IMR-90 (cell line): ENCODE measurements at regions not wholly inside any gene's neighbourhood (a gene's known extent, or its start where the extent isn't known, plus 50 kb on each side); places are given as distances from the start of the nearest gene placed in this dataset.
"Not testable (repeated sequence)": the region's sequence is repeated elsewhere in the genome, so short reads cannot be mapped to it uniquely, and the experiment has no call there.

Experiments used
- ATAC-seq: fragments of 200-7000 bp; cut with Tn5 transposase; 2 replicates; pipeline ENCODE4 v1.9.1; 2020; ENCODE audit warnings: low read depth, mild to moderate bottlenecking, moderate library complexity
- BruUV-seq: library from RNA; stranded (reverse); fragments of 400-500 nt; replicated peaks from 2 replicates; lab custom pipeline; 2021; lab: Mats Ljungman, UMichigan
- CTCF ChIA-PET: fragments of 300-600 bp; formaldehyde crosslinking; extraction: SDS; loops from one replicate; lab custom pipeline; 2021; ENCODE audit warnings: antibody characterized with exemption; lab: Yijun Ruan, JAX
- POLR2A ChIA-PET: fragments of 300-600 bp; sonication (Branson Sonifier 250); formaldehyde crosslinking; loops from one replicate; lab custom pipeline; 2022; ENCODE audit warnings: antibody characterized with exemption; ENCODE audit not compliant: unreplicated experiment; lab: Charles Lee
- DNase-seq: peaks from one replicate; pipeline ENCODE4 v3.0.0; 2013
- H2AFZ ChIP-seq: replicated peaks from 2 replicates; pipeline ENCODE3; 2013; ENCODE audit warnings: low read length, mild to moderate bottlenecking; ENCODE audit not compliant: poor library complexity
- H2AK5ac ChIP-seq: 2 replicates; pipeline ENCODE4 v1.6.1; 2013; ENCODE audit warnings: low read depth, low read length, inconsistent platforms
- H2AK9ac ChIP-seq: replicated peaks from 2 replicates; pipeline ENCODE3; 2013; ENCODE audit warnings: mild to moderate bottlenecking, low read depth, low read length, moderate library complexity; ENCODE audit not compliant: poor library complexity
- H2BK120ac ChIP-seq: 2 replicates; pipeline ENCODE4 v1.6.1; 2013; ENCODE audit warnings: low read depth, low read length, inconsistent platforms
- H2BK15ac ChIP-seq: 3 replicates; pipeline ENCODE4 v1.6.1; 2013; ENCODE audit warnings: low read depth, low read length, inconsistent platforms
- H2BK20ac ChIP-seq: 2 replicates; pipeline ENCODE4 v1.6.1; 2013; ENCODE audit warnings: low read depth, mild to moderate bottlenecking, inconsistent platforms, low read length, moderate library complexity
- H2BK5ac ChIP-seq: 2 replicates; pipeline ENCODE4 v1.6.1; 2013; ENCODE audit warnings: mild to moderate bottlenecking, low read depth, low read length, inconsistent platforms; ENCODE audit not compliant: poor library complexity, severe bottlenecking
- H3K14ac ChIP-seq: replicated peaks from 2 replicates; pipeline ENCODE4 v1.6.1; 2013; ENCODE audit warnings: low read depth, low read length, inconsistent platforms
- H3K18ac ChIP-seq: 2 replicates; pipeline ENCODE4 v1.6.1; 2013; ENCODE audit warnings: low read depth, low read length, control low read depth
- H3K23ac ChIP-seq: 2 replicates; pipeline ENCODE4 v1.6.1; 2013; ENCODE audit warnings: low read depth, low read length, inconsistent platforms
- H3K27ac ChIP-seq: 2 replicates; pipeline ENCODE4 v1.5.1; 2013; ENCODE audit warnings: mild to moderate bottlenecking, control low read depth, low read length; ENCODE audit not compliant: insufficient read depth
- H3K27me3 ChIP-seq: 2 replicates; pipeline ENCODE4 v1.6.1; 2013; ENCODE audit warnings: low read length; ENCODE audit not compliant: control insufficient read depth, insufficient read depth
- H3K36me3 ChIP-seq: 2 replicates; pipeline ENCODE4 v1.6.1; 2013; ENCODE audit warnings: low read length, mixed read lengths; ENCODE audit not compliant: control insufficient read depth, insufficient read depth
- H3K4ac ChIP-seq: 2 replicates; pipeline ENCODE4 v1.6.1; 2013; ENCODE audit warnings: low read depth, low read length, inconsistent platforms
- H3K4me1 ChIP-seq: 2 replicates; pipeline ENCODE4 v1.6.1; 2013; ENCODE audit warnings: low read length, mixed read lengths; ENCODE audit not compliant: control insufficient read depth, insufficient read depth
- H3K4me2 ChIP-seq: 2 replicates; pipeline ENCODE4 v1.6.1; 2013; ENCODE audit warnings: low read depth, mild to moderate bottlenecking, control low read depth, low read length, moderate library complexity
- H3K4me3 ChIP-seq: 2 replicates; pipeline ENCODE4 v1.5.1; 2013; ENCODE audit warnings: low read depth, mild to moderate bottlenecking, control low read depth, low read length, moderate library complexity; ENCODE audit not compliant: insufficient read depth
- H3K56ac ChIP-seq: 2 replicates; pipeline ENCODE4 v1.6.1; 2013; ENCODE audit warnings: low read length, inconsistent platforms; ENCODE audit not compliant: insufficient read depth; ENCODE audit errors: extremely low read depth
- H3K79me1 ChIP-seq, 2 experiments: 2 replicates each; pipeline ENCODE4 v1.6.1; 2013; ENCODE audit warnings: low read length in 2 of 2, inconsistent platforms in 1 of 2, low read depth in 1 of 2
- H3K9ac ChIP-seq: 2 replicates; pipeline ENCODE4 v1.6.1; 2013; ENCODE audit warnings: low read depth, low read length, control low read depth
- H3K9me1 ChIP-seq: 2 replicates; pipeline ENCODE4 v1.6.1; 2013; ENCODE audit warnings: low read length, inconsistent platforms; ENCODE audit not compliant: insufficient read depth
- H3K9me3 ChIP-seq: 2 replicates; pipeline ENCODE4 v1.6.1; 2013; ENCODE audit warnings: low read length; ENCODE audit not compliant: control insufficient read depth, insufficient read depth
- H4K20me1 ChIP-seq: 2 replicates; pipeline ENCODE4 v1.6.1; 2013; ENCODE audit warnings: low read length, inconsistent platforms; ENCODE audit not compliant: insufficient read depth
- H4K5ac ChIP-seq: 2 replicates; pipeline ENCODE4 v1.6.1; 2013; ENCODE audit warnings: mild to moderate bottlenecking, low read depth, low read length, control low read depth
- H4K8ac ChIP-seq, 2 experiments: 2 replicates each; pipeline ENCODE4 v1.6.1; 2013; ENCODE audit warnings: low read depth in 2 of 2, low read length in 2 of 2, control low read depth in 1 of 2, inconsistent platforms in 1 of 2
- H4K91ac ChIP-seq: 2 replicates; pipeline ENCODE4 v1.6.1; 2013; ENCODE audit warnings: low read depth, low read length, inconsistent platforms; ENCODE audit not compliant: insufficient read depth
- BHLHE40 ChIP-seq: fragments of 150-350 bp; IDR thresholded peaks from 2 replicates; pipeline ENCODE4 v1.6.1; 2016; ENCODE audit warnings: mild to moderate bottlenecking, low read depth, low read length
- CEBPB ChIP-seq: IDR thresholded peaks from 2 replicates; pipeline ENCODE4 v1.6.1; 2012; ENCODE audit warnings: low read depth, low read length, improper control_type of control experiment
- CHD1 ChIP-seq: IDR thresholded peaks from 2 replicates; pipeline ENCODE4 v1.6.1; 2012; ENCODE audit warnings: low read depth, low read length, improper control_type of control experiment
- FOS ChIP-seq: fragments of 150-350 bp; IDR thresholded peaks from 2 replicates; pipeline ENCODE4 v1.6.1; 2016; ENCODE audit warnings: low read depth, low read length
- MAFK ChIP-seq: IDR thresholded peaks from 2 replicates; pipeline ENCODE4 v1.6.1; 2012; ENCODE audit warnings: low read depth, low read length, improper control_type of control experiment
- MXI1 ChIP-seq: IDR thresholded peaks from 2 replicates; pipeline ENCODE4 v1.6.1; 2012; ENCODE audit warnings: low read depth, mild to moderate bottlenecking, low read length, moderate library complexity, borderline replicate concordance
- RFX5 ChIP-seq: IDR thresholded peaks from 2 replicates; pipeline ENCODE4 v1.8.0; 2012; ENCODE audit warnings: low read depth, mild to moderate bottlenecking, low read length, moderate library complexity
- WGBS, 2 experiments: methylation state at CpG; one replicate each; pipeline versions ENCODE4 v1.1.5 to v1.1.7; 2013; ENCODE audit warnings: missing lambda C conversion rate in 2 of 2; ENCODE audit not compliant: insufficient read length in 1 of 2; ENCODE audit errors: extremely low coverage in 2 of 2; 5-methylcytosine and 5-hydroxymethylcytosine counted together
- dilution Hi-C: fragments of 300-500 bp; cut with HindIII; formaldehyde crosslinking; loops from one replicate; pipeline ENCODE4 v1.14.3; 2018; ENCODE audit warnings: low sequenced_read_pairs; ENCODE audit not compliant: unreplicated experiment
- in situ Hi-C: fragments of 300-500 bp; cut with MboI; formaldehyde crosslinking; loops from 3 replicates; pipeline ENCODE4 v1.14.3; 2019; ENCODE audit warnings: low sequenced_read_pairs, inconsistent platforms, mixed read lengths
- intact Hi-C: fragments of 100-400 bp; cut with micrococcal nuclease; formaldehyde crosslinking; loops from 2 replicates; pipeline ENCODE4 v1.10.0; 2022
- TF ChIP-seq, protein P1 (sequence below): fragments of 150-350 bp; IDR thresholded peaks from 2 replicates; pipeline ENCODE4 v1.6.1; 2017; ENCODE audit warnings: mild to moderate bottlenecking, antibody characterized with exemption, low read length, low read depth

DNA sequence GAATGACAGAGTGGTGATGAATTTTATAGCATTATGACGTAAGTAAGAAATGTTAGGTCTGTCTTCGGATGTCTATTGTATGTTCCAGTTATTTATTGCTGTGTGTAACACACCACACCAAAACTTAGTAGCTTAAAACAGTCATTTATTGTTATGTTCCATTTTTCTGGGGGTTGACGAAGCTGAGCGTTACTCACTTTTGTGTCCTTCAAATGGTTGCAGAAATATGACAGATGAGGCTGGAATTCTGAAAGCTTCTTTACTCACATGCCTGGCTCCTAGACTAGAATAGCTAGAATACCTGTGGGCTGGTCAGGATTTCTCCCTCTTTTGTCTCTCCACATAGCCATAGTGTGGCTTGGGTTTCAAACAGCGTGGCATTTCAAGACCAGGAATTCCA lies 62.1 kb upstream of the S1PR1 start:
- Histone ChIP-seq H3K14ac (peak overlapping the region; percentile 36; the same call in 1 of the 2 replicates), H2BK20ac (peak overlapping the region; percentile 78; the same call in 1 of the 2 replicates), H3K27ac (0 out of 2 replicates have a peak overlapping the region, but pooled peaks have one; percentile 52), H3K4me3 (no peak overlapping the region), H3K4me2 (peak overlapping the region; percentile 27; the same call in 1 of the 2 replicates), H3K4ac (peak overlapping the region; percentile 47; the same call in 1 of the 2 replicates), H4K5ac (peak overlapping the region; percentile 85; the same call in 1 of the 2 replicates), H2AK5ac (peak overlapping the region; percentile 40; the same call in 1 of the 2 replicates), H3K56ac (peak overlapping the region; percentile 45; the same call in 1 of the 2 replicates), H3K36me3 (no peaks in the 10 kb centered on the region), H2BK120ac (peak overlapping the region; percentile 84), H4K91ac (peak overlapping the region; percentile 20; the same call in 1 of the 2 replicates), H3K23ac (no peak overlapping the region), H3K18ac (peak overlapping the region; percentile 87; the same call in 1 of the 2 replicates), H2BK15ac (peak overlapping the region; percentile 22; the same call in 1 of the 3 replicates), H3K9me1 (no peaks in the 10 kb centered on the region), H3K9me3 (no peaks in the 10 kb centered on the region), H4K20me1 (no peaks in the 10 kb centered on the region), H3K9ac (no peak overlapping the region), H4K8ac (peak overlapping the region in 1 of 2 experiments; percentile 68; a peak in 1 of 4 replicates), H2AK9ac (no peak overlapping the region), H2AFZ (peak overlapping the region; percentile 52), H3K27me3 (no peaks in the 10 kb centered on the region), H3K79me1 (no peaks in the 10 kb centered on the region), H2BK5ac (peak overlapping the region; percentile 71), H3K4me1 (peaks cover 5% of the 10 kb centered on the region)
- no TSS peak for BruUV-seq
- ATAC-seq (peak; percentile 85), DNase-seq (peak; percentile 82)
- POLR2A ChIA-PET, result no interaction called here
- dilution Hi-C loops, result no loop called here
- WGBS, 2 experiments, result no CpG with 5 or more reads among the region's 5 CpGs
- TF ChIP-seq MAFK, result no peak
- TF ChIP-seq FOS, result no peak
- peak; percentile 38; the same call in 1 of the 2 replicates for TF ChIP-seq CEBPB
- TF ChIP-seq MXI1, result no peak
- no peak for TF ChIP-seq RFX5
- TF ChIP-seq, protein P1, sequence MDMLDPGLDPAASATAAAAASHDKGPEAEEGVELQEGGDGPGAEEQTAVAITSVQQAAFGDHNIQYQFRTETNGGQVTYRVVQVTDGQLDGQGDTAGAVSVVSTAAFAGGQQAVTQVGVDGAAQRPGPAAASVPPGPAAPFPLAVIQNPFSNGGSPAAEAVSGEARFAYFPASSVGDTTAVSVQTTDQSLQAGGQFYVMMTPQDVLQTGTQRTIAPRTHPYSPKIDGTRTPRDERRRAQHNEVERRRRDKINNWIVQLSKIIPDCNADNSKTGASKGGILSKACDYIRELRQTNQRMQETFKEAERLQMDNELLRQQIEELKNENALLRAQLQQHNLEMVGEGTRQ, result no peak
- TF ChIP-seq CHD1, result no peak
- peak; percentile 89 for TF ChIP-seq BHLHE40
- intact Hi-C loops, result no loop called here
- CTCF ChIA-PET, result interaction anchor here (0.6 to 1.9 kb wide), 4 partner anchors 9 to 170 kb away, joined by 3 to 7 read pairs (median 4); no protein-coding TSS in a partner anchor
- in situ Hi-C loops, result no loop called here

DNA sequence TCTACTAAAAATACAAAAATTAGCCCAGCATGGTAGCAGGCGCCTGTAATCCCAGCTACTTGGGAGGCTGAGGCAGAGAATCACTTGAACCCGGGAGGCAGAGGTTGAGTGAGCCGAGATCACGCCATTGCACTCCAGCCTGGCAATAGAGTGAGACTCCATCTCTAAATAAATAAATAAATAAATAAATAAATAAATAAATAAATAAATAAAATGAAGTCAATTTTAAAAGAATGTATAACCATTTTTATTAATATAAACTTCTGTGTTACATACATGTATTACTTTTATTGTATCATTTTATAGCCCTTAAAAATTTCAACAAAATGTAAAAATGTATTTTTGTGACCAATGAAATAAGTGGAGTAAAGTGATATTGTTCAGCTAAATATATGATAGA lies 62.5 kb upstream of the S1PR1 start:
- H2BK120ac ChIP-seq, H3K4ac ChIP-seq, H4K20me1 ChIP-seq, H3K79me1 ChIP-seq, H3K4me2 ChIP-seq, H3K27me3 ChIP-seq, H4K91ac ChIP-seq, POLR2A ChIA-PET, H2AK9ac ChIP-seq, in situ Hi-C loops, H3K56ac ChIP-seq, H3K9me1 ChIP-seq, H4K5ac ChIP-seq, ATAC-seq, H2AFZ ChIP-seq, DNase-seq, H3K14ac ChIP-seq, H3K4me1 ChIP-seq, H3K23ac ChIP-seq, intact Hi-C loops, H2AK5ac ChIP-seq, H4K8ac ChIP-seq, H2BK15ac ChIP-seq, H3K27ac ChIP-seq, H3K9me3 ChIP-seq, dilution Hi-C loops, H3K4me3 ChIP-seq, CTCF ChIA-PET, H2BK20ac ChIP-seq, H3K36me3 ChIP-seq, BruUV-seq, H3K9ac ChIP-seq, H3K18ac ChIP-seq: not testable (repeated sequence)
- WGBS, 2 experiments, result no CpG with 5 or more reads among the region's 4 CpGs
- peak overlapping the region; percentile 71 for H2BK5ac ChIP-seq
